ENCODE measurements at regions not wholly inside any gene's neighbourhood (a gene's known extent, or its start where the extent isn't known, plus 50 kb on each side); places are given as distances from the start of the nearest gene placed in this dataset.
"Not testable (repeated sequence)": the region's sequence is repeated elsewhere in the genome, so short reads cannot be mapped to it uniquely, and the experiment has no call there.

- DNase-seq = no peak
These were observed 455.4 kb upstream of the FAR2 start for GRCh38 chr12:28693565-28694219.

GRCh38 chr12:28698553-28698952 lies 450.5 kb upstream of the FAR2 start:
- DNase-seq = no peak

GRCh38 chr12:28699029-28699428 lies 450.0 kb upstream of the FAR2 start:
- no peak for DNase-seq

GRCh38 chr12:28700161-28700560 lies 448.9 kb upstream of the FAR2 start:
- no peak for DNase-seq

- DNase-seq = no peak
These were observed 444.5 kb upstream of the FAR2 start for GRCh38 chr12:28704477-28705169.

- peak; percentile 11 for DNase-seq
These were observed 440.1 kb upstream of the FAR2 start for GRCh38 chr12:28708918-28709371.

GRCh38 chr12:28709986-28710685 lies 438.9 kb upstream of the FAR2 start:
- DNase-seq = no peak

GRCh38 chr12:28710882-28711281 lies 438.2 kb upstream of the FAR2 start:
- DNase-seq = peak; percentile 77

- no peak for DNase-seq
These were observed 437.7 kb upstream of the FAR2 start for GRCh38 chr12:28711421-28711820.

- DNase-seq = peak; percentile 78
These were observed 406.3 kb upstream of the FAR2 start for GRCh38 chr12:28742791-28743190.

GRCh38 chr12:28746734-28747325 lies 402.2 kb upstream of the FAR2 start:
- no peak for DNase-seq

GRCh38 chr12:28750946-28751685 lies 398.0 kb upstream of the FAR2 start:
- no peak for DNase-seq

- DNase-seq = no peak
These were observed 394.1 kb upstream of the FAR2 start for GRCh38 chr12:28755027-28755426.

GRCh38 chr12:28759333-28759732 lies 389.7 kb upstream of the FAR2 start:
- DNase-seq = no peak

- not testable (repeated sequence) for DNase-seq
These were observed 388.8 kb upstream of the FAR2 start for GRCh38 chr12:28760040-28760903.

GRCh38 chr12:28761897-28762296 lies 387.2 kb upstream of the FAR2 start:
- DNase-seq = not testable (repeated sequence)

GRCh38 chr12:28766398-28766797 lies 382.7 kb upstream of the FAR2 start:
- DNase-seq = no peak

GRCh38 chr12:28767836-28768348 lies 381.2 kb upstream of the FAR2 start:
- DNase-seq = no peak

- DNase-seq = no peak
These were observed 378.8 kb upstream of the FAR2 start for GRCh38 chr12:28770322-28770721.

- DNase-seq = no peak
These were observed 377.1 kb upstream of the FAR2 start for GRCh38 chr12:28771968-28772367.

GRCh38 chr12:28775556-28775955 lies 373.5 kb upstream of the FAR2 start:
- no peak for DNase-seq

GRCh38 chr12:28776220-28776619 lies 372.9 kb upstream of the FAR2 start:
- DNase-seq = no peak

Data from kidney glomerular epithelial cell (primary cell).